ENCODE measurements at regions not wholly inside any gene's neighbourhood (a gene's known extent, or its start where the extent isn't known, plus 50 kb on each side); places are given as distances from the start of the nearest gene placed in this dataset.
"Not testable (repeated sequence)": the region's sequence is repeated elsewhere in the genome, so short reads cannot be mapped to it uniquely, and the experiment has no call there.

DNA sequence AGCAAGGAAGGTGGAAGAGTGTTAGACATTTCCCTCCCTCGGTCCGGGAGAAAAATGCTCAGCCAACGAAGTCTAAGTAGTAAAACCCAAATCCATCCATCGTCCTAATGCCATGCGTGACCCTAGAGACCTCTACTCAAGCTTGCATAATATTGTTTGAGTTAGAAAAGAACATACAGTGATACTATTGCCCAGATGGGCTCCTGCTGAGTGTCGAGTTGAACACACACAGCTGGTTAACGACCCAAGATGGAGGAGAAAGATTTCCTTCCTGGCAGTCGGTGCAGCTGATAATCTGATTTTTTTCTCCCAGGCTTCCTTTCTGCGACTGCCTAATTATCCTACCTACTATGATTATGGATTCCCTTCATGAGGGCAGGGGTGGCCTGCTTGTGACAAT is 164.4 kb upstream of the KCNG1 start:
- DNase-seq (ENCODE audit: low read depth) = no peak

DNA sequence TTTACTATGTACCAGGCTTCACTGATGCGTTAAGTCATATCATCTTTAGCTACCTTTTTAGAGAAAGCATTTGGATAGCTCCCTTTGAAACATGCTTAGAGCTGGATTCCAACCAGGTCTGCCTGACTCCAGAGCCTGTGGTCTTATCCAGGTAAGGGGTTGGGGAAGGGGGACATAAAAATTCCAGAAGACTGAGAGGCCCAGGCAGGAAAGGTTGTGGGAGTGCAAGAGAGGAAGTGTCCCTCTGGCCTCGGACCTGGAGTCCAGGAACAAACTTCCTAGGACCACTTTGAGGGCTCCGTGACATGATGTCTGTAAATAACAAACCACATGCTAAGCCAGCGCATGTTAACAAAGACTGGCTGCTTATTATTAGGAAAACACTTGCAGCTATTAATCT is 163.0 kb upstream of the KCNG1 start:
- no peak for DNase-seq (ENCODE audit: low read depth)

DNA sequence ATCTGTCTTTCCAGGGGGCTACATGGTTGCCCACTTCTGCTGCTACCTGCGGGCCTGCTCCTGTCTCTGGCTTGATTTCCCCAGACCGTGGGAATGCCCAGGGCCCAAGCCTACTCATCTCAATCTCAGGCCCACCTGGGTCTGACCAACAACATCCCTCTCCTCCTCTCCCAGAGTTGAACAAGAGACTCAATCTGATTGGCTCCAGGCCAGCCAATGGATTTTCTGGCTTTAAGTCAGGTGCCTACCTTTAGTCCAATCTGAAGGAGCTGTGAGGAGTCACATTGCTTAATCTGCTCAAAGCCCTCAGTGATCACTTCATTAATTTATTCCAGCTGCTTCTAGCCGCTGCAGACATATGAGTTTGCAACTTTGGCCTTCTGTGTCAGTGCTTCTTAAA is 162.4 kb upstream of the KCNG1 start:
- DNase-seq (ENCODE audit: low read depth) = no peak

DNA sequence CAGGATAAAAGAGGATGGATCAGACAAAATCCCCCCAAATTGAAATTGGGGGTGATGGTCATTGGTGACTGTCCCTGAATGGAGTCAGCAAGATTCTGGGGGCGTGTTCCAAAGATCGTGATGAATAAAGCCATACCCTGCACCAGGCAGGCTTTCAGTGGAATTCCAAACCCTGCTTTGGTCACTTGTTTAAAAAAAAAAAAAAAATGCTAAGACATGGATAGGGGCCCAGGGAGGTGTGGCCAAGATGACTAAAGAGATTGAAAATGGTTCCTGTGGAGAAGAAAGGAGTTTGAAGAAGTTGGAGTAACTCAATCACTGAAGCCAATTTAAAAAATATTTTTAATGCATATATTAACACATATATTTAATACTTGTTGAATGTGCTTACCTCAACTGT is 161.4 kb upstream of the KCNG1 start:
- DNase-seq (ENCODE audit: low read depth) = no peak

DNA sequence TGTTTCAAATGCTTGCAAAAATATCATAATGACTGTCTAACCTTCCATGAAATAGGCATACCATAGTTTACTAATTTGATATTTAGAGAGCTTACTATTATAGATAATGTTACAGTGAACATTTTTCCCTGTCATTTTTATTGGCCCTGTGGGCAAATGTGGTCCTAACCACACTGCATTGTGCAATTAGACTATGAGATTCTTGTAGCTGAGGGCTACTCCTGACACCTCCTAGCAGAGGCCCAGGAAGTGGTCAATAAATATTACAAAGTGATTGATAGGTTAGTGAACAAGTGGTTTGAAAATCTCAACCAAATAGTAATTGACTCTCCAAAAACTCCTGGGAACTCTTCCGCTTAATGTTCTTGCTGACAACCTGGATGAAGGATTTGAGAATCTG is 160.5 kb upstream of the KCNG1 start:
- DNase-seq (ENCODE audit: low read depth) = no peak

DNA sequence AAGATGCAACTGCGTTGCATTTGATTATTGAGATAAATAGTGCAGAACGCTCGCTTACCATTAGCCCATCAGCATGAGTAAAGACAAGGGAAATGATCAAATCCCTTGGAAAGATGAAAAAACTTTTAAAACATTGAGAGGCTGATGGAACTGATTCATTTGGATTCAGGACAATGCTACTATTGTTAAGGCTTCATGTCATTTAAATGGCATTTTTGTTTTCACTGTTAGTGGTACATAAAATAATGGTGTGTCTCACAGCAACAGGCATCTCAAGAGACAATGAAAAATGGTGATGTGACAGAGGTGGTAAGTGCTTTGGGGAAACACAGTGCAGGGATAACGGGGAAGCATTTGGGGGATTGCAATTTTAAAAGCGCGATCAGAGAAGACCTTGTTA is 159.7 kb upstream of the KCNG1 start:
- no peak for DNase-seq (ENCODE audit: low read depth)

DNA sequence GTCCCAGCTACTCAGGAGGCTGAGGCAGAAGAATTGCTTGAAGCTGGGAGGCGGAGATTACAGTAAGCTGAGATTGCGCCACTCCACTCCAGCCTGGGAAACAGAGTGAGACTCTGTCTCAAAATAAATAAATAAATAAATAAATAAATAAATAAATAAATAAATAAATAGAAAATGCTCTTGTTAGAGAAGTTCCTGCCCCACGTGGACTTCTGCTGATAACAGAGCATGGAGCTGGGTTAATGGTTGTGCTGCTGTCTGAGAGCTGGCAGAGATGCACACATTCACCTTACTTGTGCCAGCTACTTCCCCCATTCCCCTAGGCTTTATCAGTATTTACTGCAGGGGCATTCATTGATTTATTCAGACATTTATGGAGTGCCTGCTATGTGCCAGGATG is 155.2 kb upstream of the KCNG1 start:
- no peak for DNase-seq (ENCODE audit: low read depth)

DNA sequence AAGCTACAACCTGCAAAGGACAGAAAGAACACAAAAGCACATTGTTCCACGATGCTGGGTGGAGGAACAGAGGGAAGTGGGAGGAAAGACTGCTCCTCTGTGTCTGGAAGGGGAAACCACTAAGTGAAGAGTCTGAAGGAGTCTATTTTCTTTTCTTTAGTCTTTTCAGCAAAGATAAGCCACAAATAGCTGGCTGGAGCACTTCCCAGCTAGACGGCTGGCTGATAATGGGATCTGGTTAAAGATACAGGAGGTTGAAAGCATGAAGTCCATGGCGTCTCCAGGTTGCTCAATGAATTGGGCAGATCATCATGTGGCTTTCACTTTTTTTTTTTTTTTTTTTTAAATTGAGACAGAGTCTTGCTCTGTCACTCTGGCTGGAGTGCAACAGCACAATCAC is 154.0 kb upstream of the KCNG1 start:
- DNase-seq (ENCODE audit: low read depth) = no peak

DNA sequence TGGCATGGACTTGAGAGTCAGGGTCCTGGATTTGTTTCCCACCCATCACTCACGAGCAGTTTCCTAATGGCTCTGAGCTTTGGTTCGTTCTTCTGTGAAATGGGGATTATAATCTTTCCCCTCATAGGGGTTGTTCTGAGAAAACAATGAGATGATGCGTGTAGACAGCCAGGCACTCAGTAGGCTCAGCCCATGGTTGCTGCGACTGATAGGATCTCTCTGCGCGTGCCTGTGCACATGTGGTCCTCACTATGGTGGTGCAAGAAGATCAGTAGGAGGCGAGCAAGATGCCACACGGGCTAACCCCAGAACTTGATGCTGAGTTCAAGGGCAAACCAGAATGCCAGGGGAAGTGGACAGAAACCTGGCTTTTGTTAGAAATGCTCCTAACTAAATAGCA is 153.5 kb upstream of the KCNG1 start:
- no peak for DNase-seq (ENCODE audit: low read depth)

DNA sequence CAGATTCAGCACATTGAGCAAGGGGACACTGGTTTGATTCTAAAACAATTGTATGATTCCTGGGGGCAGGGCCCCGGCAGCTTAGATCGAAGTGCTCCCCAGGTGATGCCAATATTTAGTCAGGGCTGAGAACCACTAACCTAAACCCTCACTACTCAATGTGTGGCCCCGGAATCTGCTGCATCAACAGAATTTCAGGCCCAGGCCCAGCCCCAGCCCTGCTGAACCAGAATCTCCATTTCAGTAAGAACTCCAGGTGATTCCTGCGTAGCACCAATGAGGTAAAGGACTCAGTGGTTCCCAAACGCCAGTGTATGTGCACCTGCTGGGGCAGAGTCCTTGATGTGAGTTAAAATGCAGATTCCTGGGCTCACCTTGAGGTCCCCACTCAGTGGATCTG is 152.8 kb upstream of the KCNG1 start:
- DNase-seq (ENCODE audit: low read depth) = no peak

DNA sequence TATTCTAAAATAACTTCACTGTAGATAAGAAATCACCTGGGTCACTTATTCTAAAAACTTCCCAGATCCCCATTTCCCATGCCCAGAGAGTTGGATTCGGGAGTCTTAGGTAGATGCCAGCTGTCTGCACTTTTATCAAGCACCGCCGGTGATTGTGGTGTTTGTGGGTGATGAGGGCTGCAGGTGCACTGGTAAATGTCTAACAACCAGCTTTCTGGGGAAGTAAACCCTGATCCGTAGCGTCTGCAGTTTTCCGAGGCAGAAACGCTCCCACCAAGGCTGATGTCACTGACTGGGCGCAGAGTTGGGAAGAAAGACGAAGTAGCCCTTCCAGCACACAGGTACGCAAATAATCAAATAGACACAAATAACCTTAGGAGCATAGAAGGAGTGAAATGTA is 152.2 kb upstream of the KCNG1 start:
- DNase-seq (ENCODE audit: low read depth) = no peak

DNA sequence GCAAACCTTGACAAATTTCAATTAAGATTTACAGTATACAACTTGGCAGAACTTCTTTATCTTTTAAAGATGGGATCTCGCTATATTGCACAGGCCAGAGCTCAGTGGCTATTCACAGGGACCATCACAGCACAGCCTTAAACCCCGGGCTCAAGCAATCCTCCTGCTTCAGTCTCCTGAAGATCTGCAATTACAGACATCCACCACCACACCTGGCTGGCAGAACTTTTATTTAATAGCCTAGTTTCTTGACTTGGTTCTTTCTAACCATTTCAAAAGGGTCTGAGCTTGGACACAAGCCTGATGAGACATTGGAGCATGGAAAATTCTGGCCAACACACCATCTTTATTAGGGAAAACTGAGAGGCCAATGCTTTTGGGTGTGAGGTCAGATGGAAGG is 151.6 kb upstream of the KCNG1 start:
- no peak for DNase-seq (ENCODE audit: low read depth)

DNA sequence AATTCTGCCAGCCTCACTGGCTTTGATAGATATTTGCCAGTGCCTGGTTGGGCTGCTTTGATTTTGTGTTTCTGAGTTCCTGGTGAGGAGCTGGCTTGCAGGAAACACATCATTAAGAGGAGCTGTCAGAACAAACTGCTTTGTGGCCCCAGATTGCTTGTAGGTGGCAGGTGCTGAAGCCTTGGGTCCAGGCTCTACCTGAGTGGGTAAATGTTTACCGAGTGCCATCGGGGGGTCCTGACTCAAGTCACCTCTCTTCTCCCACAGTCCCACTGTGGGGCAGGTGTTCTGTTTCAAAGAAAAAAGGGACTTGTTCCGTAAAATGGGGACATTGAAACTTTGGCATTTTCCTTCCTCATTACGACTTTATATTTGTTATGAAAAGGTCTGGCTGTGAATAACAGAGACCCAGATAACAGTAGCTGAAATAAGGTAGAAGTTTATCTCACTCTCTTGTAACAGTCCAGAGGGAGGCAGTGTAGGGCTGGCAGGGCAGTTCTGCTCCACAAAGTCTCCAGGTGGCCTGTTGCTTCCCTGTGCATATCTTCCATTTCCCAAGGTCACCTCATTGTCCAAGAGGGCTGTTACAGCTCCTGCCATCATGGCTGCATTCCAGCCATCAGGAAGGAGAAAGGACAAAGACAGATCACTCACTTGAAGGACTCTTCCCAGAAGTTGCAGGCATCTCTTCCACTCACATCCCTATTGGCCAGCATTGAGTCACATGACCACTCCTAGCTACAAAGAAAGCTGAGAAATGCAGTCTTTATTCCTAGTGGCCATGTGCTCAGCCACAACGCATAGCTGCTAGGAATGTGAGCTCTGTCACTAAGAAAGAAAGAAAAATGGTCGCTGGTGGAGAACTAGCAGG is 149.9 kb upstream of the KCNG1 start:
- no peak for DNase-seq (ENCODE audit: low read depth)

DNA sequence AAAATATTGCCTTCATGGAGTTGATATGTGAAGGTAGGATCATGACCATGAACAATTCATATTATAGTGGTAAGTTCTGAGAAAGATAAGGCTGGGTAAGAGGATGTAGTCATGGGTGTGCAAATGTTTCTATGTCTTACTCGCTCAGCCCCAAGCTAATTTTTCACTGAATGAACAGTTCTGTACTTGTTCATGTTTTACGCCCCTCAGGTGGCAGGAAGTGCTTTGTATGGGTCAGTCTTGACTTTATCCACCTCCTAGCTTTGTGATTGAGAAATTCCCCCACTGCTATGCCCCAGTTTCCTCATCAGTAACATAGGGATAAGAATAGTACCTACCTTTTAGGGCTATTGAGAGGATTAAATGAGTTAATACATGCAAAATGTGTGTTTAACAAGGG is 148.2 kb upstream of the KCNG1 start:
- no peak for DNase-seq (ENCODE audit: low read depth)

DNA sequence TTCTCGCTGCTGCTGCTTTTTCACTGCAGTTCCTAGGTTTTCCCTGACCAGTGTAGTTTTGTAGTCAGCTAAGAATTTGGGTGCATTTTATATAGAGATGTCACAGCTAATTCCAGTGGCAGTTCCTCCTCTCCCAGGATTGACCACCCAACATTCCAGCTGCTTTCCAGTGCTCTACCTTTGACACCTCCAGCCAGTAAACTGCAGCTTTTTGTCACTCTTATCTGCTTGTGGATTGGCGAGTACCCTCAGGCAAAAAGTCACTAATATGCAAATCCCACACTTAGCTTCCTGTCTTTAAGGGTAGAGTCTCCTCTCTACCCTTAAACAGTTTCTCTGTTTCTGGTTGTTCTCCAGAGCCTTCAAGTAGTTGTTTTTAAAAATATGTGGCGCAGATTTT is 146.9 kb upstream of the KCNG1 start:
- DNase-seq (ENCODE audit: low read depth) = no peak

DNA sequence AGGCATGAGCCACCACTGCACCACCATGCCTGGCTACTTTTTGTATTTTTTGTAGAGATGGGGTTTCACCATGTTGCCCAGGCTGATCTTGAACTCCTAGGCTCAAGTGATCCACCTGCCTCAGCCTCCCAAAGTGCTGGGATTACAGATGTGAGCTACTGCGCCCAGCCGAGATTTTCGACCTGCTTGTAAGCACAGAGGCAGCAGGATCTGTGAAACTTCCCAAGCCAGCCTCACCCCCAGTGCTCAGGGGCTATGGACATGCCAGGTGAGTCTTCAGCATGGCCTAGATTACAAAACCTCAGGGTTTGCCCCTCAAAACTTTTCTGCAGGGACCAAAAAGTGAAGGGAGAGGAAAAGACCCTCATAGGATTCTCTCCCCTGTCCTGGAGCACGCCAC is 145.0 kb upstream of the KCNG1 start:
- DNase-seq (ENCODE audit: low read depth) = not testable (repeated sequence)

DNA sequence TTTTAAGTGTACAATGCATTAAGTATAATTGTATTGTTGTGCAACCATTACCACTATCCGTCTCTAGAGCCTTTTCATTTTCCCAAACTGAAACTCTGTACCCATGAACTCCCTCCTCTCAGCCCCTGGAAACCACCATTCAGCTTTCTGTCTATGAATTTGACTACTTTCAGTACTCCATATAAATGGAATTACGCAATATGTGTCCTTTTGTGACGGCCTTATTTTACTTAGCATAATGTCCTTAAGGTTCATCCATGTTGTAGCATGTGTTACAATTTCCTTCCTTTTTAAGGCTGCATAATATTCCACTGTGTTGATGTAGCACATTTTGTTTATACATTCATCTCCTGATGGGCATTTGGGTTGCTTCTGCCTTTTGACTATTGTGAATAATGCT is 143.6 kb upstream of the KCNG1 start:
- no peak for DNase-seq (ENCODE audit: low read depth)

DNA sequence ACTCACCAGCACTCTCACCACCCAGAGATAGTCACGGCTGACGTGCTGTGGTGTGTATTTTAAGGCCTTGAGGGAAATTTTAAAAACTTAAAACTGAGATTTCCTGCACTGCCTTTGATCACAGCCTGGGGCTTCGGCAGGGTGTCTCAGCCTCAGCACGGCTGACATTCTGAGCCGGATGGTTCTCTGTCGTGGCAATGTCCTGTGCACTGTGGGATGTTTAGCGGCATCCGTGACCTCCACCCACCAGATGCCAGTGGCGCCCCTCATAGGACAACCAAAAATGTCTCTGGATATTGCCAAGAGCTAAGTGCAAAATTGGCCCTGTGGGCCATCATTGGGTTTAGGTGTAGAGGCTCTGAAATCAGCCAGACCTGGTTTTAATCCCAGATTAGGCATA is 142.2 kb upstream of the KCNG1 start:
- no peak for DNase-seq (ENCODE audit: low read depth)

DNA sequence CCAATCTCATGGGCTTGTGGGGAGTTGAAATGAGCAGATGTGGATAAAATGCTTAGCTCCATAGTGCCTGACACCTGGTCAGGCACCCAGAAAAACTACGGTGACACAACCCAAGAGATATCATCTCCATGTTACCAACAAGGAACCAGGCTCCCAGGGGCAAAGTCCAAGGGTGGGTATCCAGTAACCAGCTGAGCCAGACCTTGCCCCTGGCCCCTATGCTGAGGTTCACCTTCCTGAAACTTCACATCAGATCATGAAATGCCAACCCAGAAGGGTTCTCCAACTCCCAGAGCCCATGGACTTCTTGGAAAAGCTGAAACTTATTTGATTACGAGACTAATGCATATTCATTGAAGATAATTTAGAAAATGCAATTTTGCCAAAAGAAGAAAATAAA is 141.8 kb upstream of the KCNG1 start:
- DNase-seq (ENCODE audit: low read depth) = no peak

DNA sequence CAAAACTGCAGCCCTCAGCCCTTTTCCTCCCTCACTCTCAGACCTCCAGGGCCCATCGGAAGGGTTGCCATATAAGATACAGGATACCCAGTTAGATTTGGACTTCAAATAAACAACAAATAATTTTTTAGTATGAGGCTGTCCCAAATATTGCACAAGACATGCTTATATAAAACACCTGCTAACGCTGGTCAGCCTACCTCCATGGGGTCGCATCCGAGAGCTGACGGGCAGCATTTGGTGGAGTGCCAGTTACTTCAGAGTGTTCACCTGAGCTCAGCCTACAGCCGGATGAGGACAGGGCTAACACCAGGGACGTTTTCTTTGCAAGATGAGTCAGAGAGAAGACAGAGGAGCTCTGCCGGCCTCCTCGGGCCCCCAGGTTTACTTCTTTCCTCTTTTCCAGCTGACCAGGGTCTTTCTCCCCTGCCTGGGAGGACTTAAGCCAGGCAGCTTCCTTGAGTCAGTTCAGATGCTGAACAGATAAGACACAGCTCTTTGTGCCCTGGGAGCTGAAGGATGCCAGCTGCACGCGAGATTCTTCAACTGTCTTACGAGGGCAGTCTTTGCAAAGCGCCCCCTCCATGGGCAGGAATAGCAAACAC is 141.2 kb upstream of the KCNG1 start:
- DNase-seq (ENCODE audit: low read depth) = no peak

DNA sequence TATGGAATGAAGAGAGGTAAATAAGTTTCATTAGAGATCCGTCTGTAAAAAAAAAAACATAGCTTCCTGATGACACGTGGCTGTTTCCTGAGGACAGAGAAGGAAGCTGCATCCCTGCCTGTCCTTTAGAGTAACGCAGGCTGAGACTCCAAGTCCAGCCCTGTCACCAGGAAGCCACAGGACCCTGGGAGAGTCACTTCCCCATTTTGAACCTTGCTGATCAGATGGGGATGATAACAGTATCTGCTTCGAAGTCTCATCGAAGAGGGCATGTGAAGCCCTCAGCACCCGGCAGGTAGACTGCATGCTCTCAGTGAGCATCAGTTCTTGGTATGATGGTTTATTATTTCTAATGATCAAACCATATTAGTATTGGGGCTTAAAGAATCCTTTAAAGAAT is 139.1 kb upstream of the KCNG1 start:
- no peak for DNase-seq (ENCODE audit: low read depth)

DNA sequence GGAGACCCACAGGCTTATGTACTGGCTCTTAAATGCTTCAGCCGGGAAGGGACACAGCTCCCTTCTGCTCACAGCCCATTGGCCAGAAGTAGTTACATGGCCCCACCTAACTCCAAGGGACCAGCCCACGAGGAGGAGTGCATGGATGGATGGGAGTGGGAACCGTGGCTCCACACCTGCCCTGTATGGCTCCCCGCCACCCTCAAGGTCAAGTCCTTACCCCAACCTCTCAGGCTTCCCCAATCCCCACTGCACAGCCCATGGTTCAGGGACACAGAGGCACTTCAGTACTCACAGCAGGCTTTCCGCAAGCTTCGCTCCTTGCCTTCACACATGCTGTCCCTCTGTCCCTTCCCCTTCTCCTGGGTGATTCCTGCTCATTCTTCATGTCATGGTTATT is 137.9 kb upstream of the KCNG1 start:
- no peak for DNase-seq (ENCODE audit: low read depth)

DNA sequence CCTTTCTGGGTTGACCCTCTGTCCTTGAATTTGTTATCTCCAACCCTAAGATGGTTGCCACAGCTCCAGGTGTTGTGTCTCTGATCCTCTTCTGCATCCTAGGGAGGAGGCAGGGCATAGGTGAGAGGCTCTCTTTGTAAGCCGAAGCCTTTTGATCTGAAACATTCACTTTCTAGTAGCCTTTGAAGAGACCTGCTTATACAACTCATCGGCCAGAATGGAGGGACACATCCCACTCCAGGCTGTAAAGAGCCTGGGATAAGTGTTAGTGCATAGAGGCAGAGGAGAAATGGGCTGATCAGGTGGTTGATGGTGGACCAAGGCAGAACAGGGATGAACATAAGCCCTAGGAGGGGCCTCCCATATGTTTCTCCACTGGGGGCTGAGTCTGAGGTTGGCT is 137.1 kb upstream of the KCNG1 start:
- DNase-seq (ENCODE audit: low read depth) = no peak

DNA sequence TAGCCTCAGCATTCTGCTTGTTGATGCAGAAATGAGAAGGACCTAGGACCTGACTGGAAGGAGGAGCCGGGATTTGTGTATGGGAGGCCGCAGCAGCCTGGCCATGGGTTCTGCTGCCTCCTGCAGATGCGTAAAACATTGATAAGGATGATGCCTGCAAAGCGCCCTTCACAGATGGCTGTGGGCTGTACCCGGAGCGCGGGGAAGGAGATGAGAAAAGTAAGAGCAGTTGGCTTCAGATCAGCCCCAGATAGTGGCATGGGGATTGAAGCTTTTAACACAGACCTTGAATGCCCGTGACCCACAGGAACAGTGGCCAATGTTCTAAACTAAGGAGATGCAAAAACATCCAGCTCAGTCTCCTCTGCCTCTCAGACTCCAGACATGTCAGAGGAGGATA is 136.4 kb upstream of the KCNG1 start:
- DNase-seq (ENCODE audit: low read depth) = no peak

All from HS-27A (cell line).